A549 (cell line): ENCODE measurements at regions not wholly inside any gene's neighbourhood (a gene's known extent, or its start where the extent isn't known, plus 50 kb on each side); places are given as distances from the start of the nearest gene placed in this dataset.
"Not testable (repeated sequence)": the region's sequence is repeated elsewhere in the genome, so short reads cannot be mapped to it uniquely, and the experiment has no call there.

Experiments
- ATAC-seq, 2 experiments: fragments of 200-7000 bp in 1 of 2; fragments of >200 bp in 1 of 2; cut with Nextera tagmentation in 1 of 2; cut with Tn5 transposase in 1 of 2; 3 replicates each; pipeline versions ENCODE4 v1.8.0 to v1.9.1; 2018 to 2020; ENCODE audit warnings: mild to moderate bottlenecking in 1 of 2, moderate library complexity in 1 of 2
- CTCF ChIA-PET: fragments of 300-600 bp; sonication (Branson Sonifier 250); formaldehyde crosslinking; extraction: SDS; loops from one replicate; lab custom pipeline; 2021; ENCODE audit warnings: antibody characterized with exemption, inconsistent platforms; lab: Yijun Ruan, JAX
- POLR2A ChIA-PET: fragments of 350-600 bp; formaldehyde crosslinking; extraction: SDS; loops from one replicate; lab custom pipeline; 2021; ENCODE audit warnings: antibody characterized with exemption, inconsistent platforms; lab: Yijun Ruan, JAX
- DNase-seq, 2 experiments: peaks; one replicate each; pipeline versions ENCODE4 v3.0.0 to v3.0.0-alpha.2; 2011 to 2016; ENCODE audit warnings: low read depth in 1 of 2, low spot score in 1 of 2
- FAIRE-seq: peaks from 2 replicates; lab custom pipeline; 2011; peaks lifted over from hg19 to GRCh38; lab: Jason Lieb, UNC
- H3K27ac ChIP-seq, 2 experiments: fragments of >200 bp; sonication (Bioruptor Twin); formaldehyde crosslinking; 3 replicates each; pipeline ENCODE4 v1.5.1; 2016 to 2017
- H3K4me1 ChIP-seq: fragments of >200 bp; sonication (Bioruptor Twin); formaldehyde crosslinking; 3 replicates; pipeline ENCODE4 v1.6.1; 2016
- H3K4me2 ChIP-seq: fragments of >200 bp; sonication (Bioruptor Twin); formaldehyde crosslinking; 3 replicates; pipeline ENCODE4 v1.6.1; 2016
- H3K4me3 ChIP-seq: fragments of >200 bp; sonication (Bioruptor Twin); formaldehyde crosslinking; 3 replicates; pipeline ENCODE4 v1.5.1; 2016
- H3K9me3 ChIP-seq: fragments of >200 bp; sonication (Bioruptor Twin); formaldehyde crosslinking; 3 replicates; pipeline ENCODE4 v1.6.1; 2016
- WGBS: methylation state at CpG from one replicate; pipeline ENCODE4 v1.1.6; 2017; ENCODE audit errors: missing lambda C conversion rate; 5-methylcytosine and 5-hydroxymethylcytosine counted together

DNA sequence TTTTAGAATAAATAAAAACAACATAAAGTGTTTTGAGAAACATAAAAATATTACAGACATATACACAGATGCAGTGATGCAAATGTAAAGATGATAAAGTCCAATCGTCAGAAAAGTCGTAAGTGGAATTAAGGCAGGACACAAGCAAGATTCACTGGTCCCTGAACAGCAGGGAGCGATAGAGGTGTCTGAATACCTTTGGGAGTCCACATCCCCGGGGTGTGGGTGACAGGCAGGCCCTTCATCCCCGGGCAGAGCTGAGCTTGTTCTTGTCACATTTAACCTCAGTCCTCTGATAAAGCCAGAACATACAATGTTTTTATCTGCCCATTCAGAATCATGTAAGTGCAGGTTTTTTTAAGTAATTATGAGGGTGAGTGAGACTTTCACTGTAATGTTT is 881.2 kb downstream of the SPATA31A7 start:
- no CpG with 5 or more reads among the region's 5 CpGs for WGBS

GRCh38 chr9:62073401-62073800 is 883.6 kb downstream of the SPATA31A7 start:
- H3K9me3 ChIP-seq, CTCF ChIA-PET, H3K27ac ChIP-seq, H3K4me1 ChIP-seq, H3K4me3 ChIP-seq, POLR2A ChIA-PET, H3K4me2 ChIP-seq, FAIRE-seq, DNase-seq: not testable (repeated sequence)
- WGBS: no CpG with 5 or more reads among the region's 10 CpGs
- peak; percentile 53 to 54; a peak in 3 of 6 replicates for ATAC-seq

More for the DNA sequence above, 881.2 kb downstream of the SPATA31A7 start:
- FAIRE-seq, H3K27ac ChIP-seq, H3K9me3 ChIP-seq, H3K4me3 ChIP-seq, CTCF ChIA-PET, H3K4me1 ChIP-seq, H3K4me2 ChIP-seq, POLR2A ChIA-PET, DNase-seq: not testable (repeated sequence)
- peak; percentile 45 to 47; a peak in 1 of 6 replicates for ATAC-seq

DNA sequence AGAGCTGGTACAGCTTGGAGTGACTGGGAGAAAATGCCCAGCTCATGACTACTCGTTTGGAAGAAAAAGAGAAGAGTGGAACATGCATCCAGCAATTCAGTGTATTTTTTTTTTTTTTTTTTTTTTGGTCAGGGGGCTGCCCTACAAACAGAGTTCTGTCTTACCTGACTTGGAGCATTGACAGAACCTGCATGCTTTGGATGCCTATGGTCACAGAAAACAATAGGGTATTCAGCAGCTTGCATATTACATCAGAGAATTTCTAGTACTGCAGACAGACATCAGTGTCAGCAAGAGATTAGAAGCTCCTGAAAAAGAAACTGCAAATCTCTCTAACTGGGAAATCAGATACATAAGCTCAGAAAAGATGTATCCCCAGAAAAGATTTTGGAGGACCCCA is 894.4 kb downstream of the SPATA31A7 start:
- H3K9me3 ChIP-seq, H3K4me3 ChIP-seq, H3K4me1 ChIP-seq, FAIRE-seq, POLR2A ChIA-PET, DNase-seq, ATAC-seq, CTCF ChIA-PET, H3K27ac ChIP-seq, H3K4me2 ChIP-seq: not testable (repeated sequence)
- WGBS: no CpG with 5 or more reads among the region's 1 CpG

- DNase-seq, H3K9me3 ChIP-seq, CTCF ChIA-PET, FAIRE-seq, POLR2A ChIA-PET, H3K4me1 ChIP-seq, H3K4me2 ChIP-seq, H3K27ac ChIP-seq, ATAC-seq, H3K4me3 ChIP-seq: not testable (repeated sequence)
- no CpG with 5 or more reads among the region's 6 CpGs for WGBS
Measured at GRCh38 chr9:62095714-62096345, 906.0 kb downstream of the SPATA31A7 start.

GRCh38 chr9:62110486-62110885 is 920.6 kb downstream of the SPATA31A7 start:
- WGBS: 75% methylated on average over 3 of the region's 5 CpGs
- ATAC-seq, H3K27ac ChIP-seq, POLR2A ChIA-PET, H3K9me3 ChIP-seq, DNase-seq, CTCF ChIA-PET, FAIRE-seq, H3K4me1 ChIP-seq, H3K4me3 ChIP-seq, H3K4me2 ChIP-seq: not testable (repeated sequence)

DNA sequence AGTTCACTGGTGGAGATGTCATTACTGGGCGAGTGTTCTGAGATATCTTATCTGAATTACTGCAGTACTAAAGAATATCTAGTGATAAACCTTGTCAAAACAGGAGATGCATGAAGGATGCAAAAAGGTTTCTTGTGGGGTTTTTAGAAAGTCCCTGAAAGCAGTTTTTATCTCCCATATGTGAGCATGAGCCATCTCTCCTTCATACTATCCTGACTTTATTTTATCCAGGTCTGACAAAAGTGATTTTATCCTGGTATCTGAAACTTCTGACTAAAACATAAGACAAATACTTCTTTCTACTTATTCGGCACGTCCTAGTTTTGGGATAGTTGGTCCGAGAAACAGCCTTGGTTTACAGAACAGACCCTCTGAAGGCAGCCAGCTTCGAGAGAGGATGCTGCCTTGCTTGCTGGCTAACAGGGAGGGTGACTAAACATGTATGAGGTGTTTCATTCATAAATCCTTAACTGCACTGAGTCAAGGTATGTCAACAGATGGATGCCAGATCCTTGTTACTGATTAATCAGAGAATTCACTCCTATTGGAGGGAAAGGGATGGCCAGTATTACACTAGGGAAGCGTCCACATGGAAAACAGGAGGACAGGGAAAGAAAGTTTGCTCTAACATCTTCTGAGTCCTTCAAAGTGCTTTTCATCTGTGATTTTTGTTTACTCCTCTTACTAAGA is 927.3 kb downstream of the SPATA31A7 start:
- WGBS: 80% methylated on average over 1 of the region's 6 CpGs
- H3K4me1 ChIP-seq, FAIRE-seq: not testable (repeated sequence)

GRCh38 chr9:62119656-62120055 is 929.8 kb downstream of the SPATA31A7 start:
- H3K9me3 ChIP-seq, ATAC-seq, H3K27ac ChIP-seq, CTCF ChIA-PET, H3K4me3 ChIP-seq, POLR2A ChIA-PET, DNase-seq, H3K4me2 ChIP-seq, FAIRE-seq, H3K4me1 ChIP-seq: not testable (repeated sequence)
- no CpG with 5 or more reads among the region's 1 CpG for WGBS

More for the DNA sequence above, 927.3 kb downstream of the SPATA31A7 start:
- peak; percentile 98 to 100 for ATAC-seq
- DNase-seq, POLR2A ChIA-PET, H3K27ac ChIP-seq, H3K9me3 ChIP-seq, CTCF ChIA-PET, H3K4me2 ChIP-seq, H3K4me3 ChIP-seq: not testable (repeated sequence)

GRCh38 chr9:62125631-62126611 is 936.1 kb downstream of the SPATA31A7 start:
- DNase-seq, CTCF ChIA-PET, H3K4me2 ChIP-seq, H3K9me3 ChIP-seq, H3K27ac ChIP-seq, ATAC-seq, H3K4me3 ChIP-seq, FAIRE-seq, H3K4me1 ChIP-seq, POLR2A ChIA-PET: not testable (repeated sequence)
- no CpG with 5 or more reads among the region's 25 CpGs for WGBS

- not testable (repeated sequence) for ATAC-seq
Measured at GRCh38 chr9:62135022-62135421, 945.2 kb downstream of the SPATA31A7 start.

DNA sequence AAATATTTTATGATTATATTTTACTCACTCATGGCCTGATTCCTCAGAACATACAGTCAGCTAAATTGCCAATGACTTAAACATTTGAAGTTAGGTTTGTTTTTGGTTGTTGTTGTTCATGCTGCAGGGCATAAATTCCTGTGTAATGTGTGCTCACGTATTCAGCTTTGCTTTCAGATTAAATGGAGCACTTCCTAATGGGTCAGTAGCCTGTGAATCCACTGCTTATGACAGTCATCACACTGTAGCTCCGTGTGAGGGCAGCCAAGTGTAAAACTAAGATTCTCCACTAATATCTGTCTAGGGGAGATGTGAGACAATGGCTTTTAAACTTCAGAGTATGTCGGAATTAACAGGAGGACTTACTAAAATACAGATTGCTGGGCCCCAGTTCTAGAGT is 955.8 kb downstream of the SPATA31A7 start:
- POLR2A ChIA-PET, H3K27ac ChIP-seq, H3K4me2 ChIP-seq, DNase-seq, H3K4me1 ChIP-seq, H3K4me3 ChIP-seq, FAIRE-seq, CTCF ChIA-PET, ATAC-seq, H3K9me3 ChIP-seq: not testable (repeated sequence)
- WGBS: no CpG with 5 or more reads among the region's 3 CpGs

More at GRCh38 chr9:62135022-62135421, 945.2 kb downstream of the SPATA31A7 start:
- CTCF ChIA-PET, H3K9me3 ChIP-seq, H3K27ac ChIP-seq, DNase-seq, H3K4me2 ChIP-seq, H3K4me1 ChIP-seq, POLR2A ChIA-PET, FAIRE-seq, H3K4me3 ChIP-seq: not testable (repeated sequence)
- no CpG with 5 or more reads among the region's 3 CpGs for WGBS
